ENCODE measurements at regions not wholly inside any gene's neighbourhood (a gene's known extent, or its start where the extent isn't known, plus 50 kb on each side); places are given as distances from the start of the nearest gene placed in this dataset.
"Not testable (repeated sequence)": the region's sequence is repeated elsewhere in the genome, so short reads cannot be mapped to it uniquely, and the experiment has no call there.

DNA sequence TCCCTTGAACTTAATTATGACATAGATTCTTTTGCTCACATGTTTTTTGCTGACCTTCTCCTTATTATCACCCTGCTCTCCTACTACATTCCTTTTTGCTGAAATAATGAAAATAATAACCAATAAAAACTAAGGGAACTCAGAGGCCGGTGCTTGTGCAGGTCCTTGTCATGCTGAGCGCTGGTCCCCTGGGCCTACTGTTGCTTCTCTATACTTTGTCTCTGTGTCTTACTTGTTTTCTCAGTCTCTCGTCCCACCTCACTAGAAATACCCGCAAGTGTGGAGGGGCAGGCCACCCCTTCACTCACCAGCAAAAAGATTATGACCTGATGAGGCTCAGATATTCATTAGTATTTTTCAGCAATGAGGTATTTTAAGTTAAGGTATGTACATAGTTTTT lies 3918.8 kb upstream of the OR11H1 start:
- H3K4me1 ChIP-seq; H3K36me3 ChIP-seq; DNase-seq (ENCODE audit: low spot score in 2 of 2); H3K27me3 ChIP-seq; H3K27ac ChIP-seq; H3K4me3 ChIP-seq: not testable (repeated sequence)
- peaks cover 56% of the 10 kb centered on the region for H3K9me3 ChIP-seq
- WGBS, result 87% methylated on average over 4 of the region's 4 CpGs

- H3K4me1 ChIP-seq, H3K4me3 ChIP-seq, H3K27me3 ChIP-seq, H3K27ac ChIP-seq, H3K36me3 ChIP-seq: not testable (repeated sequence)
- H3K9me3 ChIP-seq, result peaks cover 49% of the 10 kb centered on the region
- DNase-seq (ENCODE audit: low spot score in 2 of 2), result peak in 1 of 2 donors; percentile 79
- 86% methylated on average over 20 of the region's 20 CpGs for WGBS
Measured at GRCh38 chr22:11611280-11611679, 3916.7 kb upstream of the OR11H1 start.

DNA sequence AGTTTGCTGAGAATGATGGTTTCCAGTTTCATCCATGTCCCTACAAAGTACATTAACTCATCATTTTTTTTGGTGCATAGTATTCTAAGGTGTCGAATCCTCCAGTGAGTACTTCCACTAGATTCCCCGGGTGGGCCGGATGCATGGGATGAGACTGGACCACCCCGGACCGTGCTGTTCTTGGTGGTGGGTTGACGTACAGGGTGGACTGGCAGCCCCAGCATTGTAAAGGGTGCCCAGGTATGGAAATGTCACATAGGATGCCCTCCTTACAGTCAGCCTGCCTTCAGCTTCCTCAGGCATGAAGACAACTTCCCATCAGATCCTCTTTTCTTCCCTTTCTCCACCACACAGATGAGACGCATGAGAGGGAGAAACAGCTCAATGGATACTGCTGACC lies 3916.1 kb upstream of the OR11H1 start:
- DNase-seq (ENCODE audit: low spot score in 2 of 2); H3K4me3 ChIP-seq; H3K27ac ChIP-seq; H3K36me3 ChIP-seq; H3K27me3 ChIP-seq; H3K4me1 ChIP-seq: not testable (repeated sequence)
- peaks cover 47% of the 10 kb centered on the region for H3K9me3 ChIP-seq
- WGBS, result 86% methylated on average over 7 of the region's 7 CpGs

- H3K27ac ChIP-seq; DNase-seq (ENCODE audit: low spot score in 2 of 2); H3K4me3 ChIP-seq; H3K36me3 ChIP-seq; H3K27me3 ChIP-seq; H3K4me1 ChIP-seq: not testable (repeated sequence)
- WGBS, result 88% methylated on average over 27 of the region's 27 CpGs
- H3K9me3 ChIP-seq, result peaks cover 49% of the 10 kb centered on the region
Measured at GRCh38 chr22:11613081-11613897, 3914.7 kb upstream of the OR11H1 start.

DNA sequence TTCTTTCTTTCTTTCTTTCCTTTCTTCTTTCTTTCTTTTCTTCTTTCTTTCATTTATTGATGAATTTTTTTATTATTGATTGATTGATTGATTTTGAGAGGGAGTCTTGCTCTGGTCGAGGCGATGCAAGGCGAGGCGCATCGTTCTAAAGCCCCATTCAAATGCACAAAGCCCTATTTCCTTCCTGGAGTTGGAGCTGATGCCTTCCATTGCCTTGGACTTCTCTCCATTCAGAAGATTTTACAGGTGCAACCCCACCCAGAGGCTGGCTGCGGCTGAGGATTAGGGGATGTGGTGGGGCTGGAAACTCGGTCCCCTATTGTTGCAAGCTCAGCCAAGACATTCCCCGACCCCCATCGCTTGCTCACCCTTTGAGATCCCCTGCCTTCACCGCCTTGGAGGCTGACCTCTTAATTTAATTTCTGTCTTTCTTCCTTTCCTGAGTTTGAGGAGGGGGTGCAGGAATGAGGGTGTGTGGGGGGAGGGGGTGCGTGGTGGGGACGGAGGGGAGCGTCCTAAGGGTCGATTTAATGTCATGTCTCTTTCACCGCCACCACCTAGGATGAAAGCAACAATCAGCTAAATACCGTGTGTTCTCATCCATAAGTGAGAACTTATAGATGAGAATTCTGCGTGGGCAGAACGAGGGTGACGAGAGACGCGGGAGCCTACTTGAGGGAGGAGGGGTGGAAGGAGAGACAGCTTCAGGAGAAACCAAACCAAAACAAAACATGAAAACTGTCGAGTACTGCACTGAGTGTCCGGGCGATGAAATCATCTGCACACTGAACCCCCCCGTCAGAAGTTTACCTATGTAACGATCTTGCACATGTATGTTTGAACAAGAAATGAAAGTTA lies 3913.9 kb upstream of the OR11H1 start:
- 87% methylated on average over 26 of the region's 26 CpGs for WGBS
- Histone ChIP-seq H3K9me3 (peaks cover 54% of the 10 kb centered on the region), H3K27ac (no peak overlapping the region), H3K4me1 (no peaks in the 10 kb centered on the region), H3K36me3 (no peaks in the 10 kb centered on the region), H3K4me3 (no peak overlapping the region), H3K27me3 (no peaks in the 10 kb centered on the region)
- no peak for TF ChIP-seq POLR2A (IDR thresholded peaks at IDR 0.05)
- TF ChIP-seq, protein P1, sequence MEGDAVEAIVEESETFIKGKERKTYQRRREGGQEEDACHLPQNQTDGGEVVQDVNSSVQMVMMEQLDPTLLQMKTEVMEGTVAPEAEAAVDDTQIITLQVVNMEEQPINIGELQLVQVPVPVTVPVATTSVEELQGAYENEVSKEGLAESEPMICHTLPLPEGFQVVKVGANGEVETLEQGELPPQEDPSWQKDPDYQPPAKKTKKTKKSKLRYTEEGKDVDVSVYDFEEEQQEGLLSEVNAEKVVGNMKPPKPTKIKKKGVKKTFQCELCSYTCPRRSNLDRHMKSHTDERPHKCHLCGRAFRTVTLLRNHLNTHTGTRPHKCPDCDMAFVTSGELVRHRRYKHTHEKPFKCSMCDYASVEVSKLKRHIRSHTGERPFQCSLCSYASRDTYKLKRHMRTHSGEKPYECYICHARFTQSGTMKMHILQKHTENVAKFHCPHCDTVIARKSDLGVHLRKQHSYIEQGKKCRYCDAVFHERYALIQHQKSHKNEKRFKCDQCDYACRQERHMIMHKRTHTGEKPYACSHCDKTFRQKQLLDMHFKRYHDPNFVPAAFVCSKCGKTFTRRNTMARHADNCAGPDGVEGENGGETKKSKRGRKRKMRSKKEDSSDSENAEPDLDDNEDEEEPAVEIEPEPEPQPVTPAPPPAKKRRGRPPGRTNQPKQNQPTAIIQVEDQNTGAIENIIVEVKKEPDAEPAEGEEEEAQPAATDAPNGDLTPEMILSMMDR (IDR thresholded peaks at IDR 0.05), result no peak
- TF ChIP-seq EP300 (IDR thresholded peaks at IDR 0.05), result no peak
- no peak for TF ChIP-seq POLR2AphosphoS5 (IDR thresholded peaks at IDR 0.05)
- no peak for DNase-seq (ENCODE audit: low spot score in 2 of 2)

- not testable (repeated sequence) for DNase-seq (ENCODE audit: low spot score in 2 of 2); H3K4me3 ChIP-seq; H3K27me3 ChIP-seq; H3K27ac ChIP-seq; H3K36me3 ChIP-seq; H3K4me1 ChIP-seq
- H3K9me3 ChIP-seq, result peaks cover 57% of the 10 kb centered on the region
- WGBS, result 82% methylated on average over 20 of the region's 20 CpGs
Measured at GRCh38 chr22:11614798-11615433, 3913.1 kb upstream of the OR11H1 start.

DNA sequence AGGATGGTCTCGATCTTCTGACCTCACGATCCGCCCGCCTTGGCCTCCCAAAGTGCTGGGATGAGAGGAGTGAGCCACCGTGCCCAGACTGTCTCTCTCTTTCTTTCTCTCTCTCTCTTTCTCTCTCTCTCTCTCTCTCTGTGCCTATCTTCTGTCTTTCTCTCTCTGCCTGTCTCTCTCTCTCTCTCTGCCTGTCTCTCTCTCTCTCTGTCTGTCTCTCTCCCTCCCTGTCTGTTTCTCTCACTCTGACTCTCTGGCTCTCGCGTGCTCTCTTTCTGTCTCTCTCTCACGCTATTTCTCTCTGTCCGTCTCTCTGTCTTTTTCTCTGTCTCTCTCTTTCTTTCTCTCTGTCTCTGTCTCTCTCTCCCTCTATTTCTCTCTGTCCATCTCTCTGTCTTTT lies 3911.2 kb upstream of the OR11H1 start:
- TF ChIP-seq, protein P1 (IDR thresholded peaks at IDR 0.05), result no peak
- TF ChIP-seq POLR2A (IDR thresholded peaks at IDR 0.05) (no peak), POLR2AphosphoS5 (IDR thresholded peaks at IDR 0.05) (no peak)
- H3K27ac ChIP-seq, result no peak overlapping the region
- no peak overlapping the region for H3K4me3 ChIP-seq
- no peaks in the 10 kb centered on the region for H3K36me3 ChIP-seq
- no peaks in the 10 kb centered on the region for H3K4me1 ChIP-seq
- WGBS, result 91% methylated on average over 9 of the region's 9 CpGs
- no peaks in the 10 kb centered on the region for H3K27me3 ChIP-seq
- no peak for DNase-seq (ENCODE audit: low spot score in 2 of 2)
- peaks cover 64% of the 10 kb centered on the region for H3K9me3 ChIP-seq

- peaks cover 55% of the 10 kb centered on the region for H3K9me3 ChIP-seq
- 66% methylated on average over 11 of the region's 11 CpGs for WGBS
- H3K4me3 ChIP-seq; H3K27me3 ChIP-seq; H3K36me3 ChIP-seq; DNase-seq (ENCODE audit: low spot score in 2 of 2); H3K4me1 ChIP-seq; H3K27ac ChIP-seq: not testable (repeated sequence)
Measured at GRCh38 chr22:11618322-11618662, 3909.7 kb upstream of the OR11H1 start.

GRCh38 chr22:11618688-11619087 lies 3909.3 kb upstream of the OR11H1 start:
- not testable (repeated sequence) for DNase-seq (ENCODE audit: low spot score in 2 of 2); H3K27me3 ChIP-seq; H3K4me1 ChIP-seq; H3K27ac ChIP-seq; H3K4me3 ChIP-seq; H3K36me3 ChIP-seq
- H3K9me3 ChIP-seq, result peaks cover 51% of the 10 kb centered on the region
- WGBS, result 73% methylated on average over 14 of the region's 14 CpGs

DNA sequence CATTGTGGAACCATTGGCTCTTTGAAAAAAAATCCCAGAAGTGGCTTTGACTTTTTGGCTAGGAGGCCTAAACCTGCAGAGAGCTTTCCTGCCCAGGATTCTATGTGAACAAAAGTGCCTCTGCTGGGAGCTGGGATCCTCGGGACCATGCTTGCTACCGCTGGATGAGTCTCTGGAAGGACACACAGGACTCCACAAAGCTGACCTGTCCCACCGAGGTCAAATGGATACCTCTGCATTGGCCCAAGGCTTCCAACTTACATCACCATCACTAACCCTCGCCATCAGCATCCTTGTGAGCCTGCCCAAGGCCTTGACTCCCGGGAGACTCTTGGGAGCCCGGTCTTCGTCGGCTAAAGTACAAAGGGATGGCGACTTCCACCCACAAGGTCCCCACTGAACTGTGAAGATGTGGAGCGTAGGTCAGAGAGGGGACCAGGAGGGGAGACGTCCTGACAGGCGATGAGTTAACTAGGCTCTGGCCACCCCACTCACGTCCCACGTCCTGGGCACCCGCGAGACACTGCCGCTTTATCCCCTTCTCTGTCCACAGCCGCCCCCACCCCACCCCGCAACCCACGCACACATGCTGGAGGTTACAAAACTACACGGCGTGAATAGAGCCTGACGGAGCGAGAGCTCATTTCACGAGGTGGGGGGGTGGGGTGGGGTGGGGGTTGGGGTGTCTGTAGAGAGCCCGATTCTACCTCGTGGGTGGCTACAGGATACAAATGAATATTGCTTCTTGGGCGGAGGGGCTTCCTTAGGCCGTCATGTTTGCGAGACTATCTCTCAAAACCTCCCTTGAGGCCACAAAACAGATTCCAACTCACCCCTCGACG lies 3906.8 kb upstream of the OR11H1 start:
- DNase-seq (ENCODE audit: low spot score in 2 of 2), result not testable (repeated sequence)

More for the DNA sequence above, 3906.8 kb upstream of the OR11H1 start:
- WGBS, result 83% methylated on average over 32 of the region's 32 CpGs
- H3K4me3 ChIP-seq, H3K4me1 ChIP-seq, H3K36me3 ChIP-seq, H3K27ac ChIP-seq, H3K27me3 ChIP-seq: not testable (repeated sequence)
- peaks cover 51% of the 10 kb centered on the region for H3K9me3 ChIP-seq

All from suprapubic skin (tissue), 4 donors.